H1 (cell line): ENCODE measurements at regions not wholly inside any gene's neighbourhood (a gene's known extent, or its start where the extent isn't known, plus 50 kb on each side); places are given as distances from the start of the nearest gene placed in this dataset.

Experiments used
- ATF2 ChIP-seq: IDR thresholded peaks from 2 replicates; pipeline ENCODE4 v1.6.1; 2012; ENCODE audit warnings: low read length, inconsistent platforms
- CEBPB ChIP-seq: IDR thresholded peaks from 2 replicates; pipeline ENCODE4 v1.6.1; 2012; ENCODE audit warnings: low read depth, low read length
- CTCF ChIP-seq, 3 experiments: IDR thresholded peaks; 1 replicate in 2 of 3; 2 replicates in 1 of 3; pipeline versions ENCODE4 v1.5.1 to v1.6.1; 2011; ENCODE audit warnings: low read length in 3 of 3, mild to moderate bottlenecking in 3 of 3, inconsistent platforms in 2 of 3, low read depth in 1 of 3, moderate library complexity in 1 of 3; ENCODE audit not compliant: insufficient read depth in 1 of 3; ENCODE audit errors: control extremely low read depth in 1 of 3
- EP300 ChIP-seq, 2 experiments: IDR thresholded peaks; 1 replicate in 1 of 2; 2 replicates in 1 of 2; pipeline ENCODE4 v1.6.1; 2011 to 2012; ENCODE audit warnings: low read depth in 2 of 2, low read length in 2 of 2, mild to moderate bottlenecking in 2 of 2, borderline replicate concordance in 1 of 2, inconsistent platforms in 1 of 2, moderate library complexity in 1 of 2
- EZH2 ChIP-seq: fragments of 200-600 bp; sonication (generic); IDR thresholded peaks from 2 replicates; pipeline ENCODE4 v1.7.1; 2012; ENCODE audit warnings: low read depth, mild to moderate bottlenecking, moderate library complexity, low read length, inconsistent platforms; ENCODE audit not compliant: severe bottlenecking
- KDM5A ChIP-seq: fragments of 200-600 bp; IDR thresholded peaks from 2 replicates; pipeline ENCODE4 v1.7.1; 2012; ENCODE audit warnings: mild to moderate bottlenecking, low read length, inconsistent platforms, mixed read lengths
- POLR2A ChIP-seq, 2 experiments: IDR thresholded peaks; 1 replicate in 1 of 2; 2 replicates in 1 of 2; pipeline ENCODE4 v1.6.1; 2011; ENCODE audit warnings: low read depth in 2 of 2, low read length in 2 of 2, mild to moderate bottlenecking in 2 of 2; ENCODE audit errors: control extremely low read depth in 1 of 2

GRCh38 chr9:1528456-1528855 is 478.3 kb downstream of the DMRT2 start:
- TF ChIP-seq POLR2A (IDR thresholded peaks at IDR 0.05; ENCODE audit: control extremely low read depth in 1 of 2, low read depth in 2 of 2, low read length in 2 of 2) (no peak), ATF2 (no peak), EP300 (IDR thresholded peaks at IDR 0.05; ENCODE audit: borderline replicate concordance in 1 of 2, low read depth in 2 of 2, low read length in 2 of 2) (no peak), KDM5A (no peak), CEBPB (no peak), CTCF (IDR thresholded peaks at IDR 0.05; ENCODE audit: control extremely low read depth in 1 of 3, insufficient read depth in 1 of 3, low read depth in 1 of 3, low read length in 3 of 3) (no peak), EZH2 (no peak)
